Body of pancreas (tissue), 4 donors: ENCODE measurements at regions not wholly inside any gene's neighbourhood (a gene's known extent, or its start where the extent isn't known, plus 50 kb on each side); places are given as distances from the start of the nearest gene placed in this dataset.

Source experiments
- ATAC-seq: fragments of 150-250 bp; one replicate; pipeline ENCODE4 v1.9.1; 2016
- DNase-seq, 4 donors: peaks; one replicate each; pipeline ENCODE4 v3.0.0-alpha.2; 2019
- H3K27ac ChIP-seq, 4 donors: fragments of 200-600 bp; sonication (generic); 1 replicate in 3 of 4; 2 replicates in 1 of 4; pipeline versions ENCODE4 v1.5.1 to v1.6.1; 2016 to 2019; ENCODE audit warnings: mild to moderate bottlenecking in 1 of 4, mixed read lengths in 1 of 4, moderate library complexity in 1 of 4
- H3K27me3 ChIP-seq, 2 donors: fragments of 200-600 bp; sonication (generic); one replicate each; pipeline ENCODE4 v1.6.0; 2016; ENCODE audit warnings: mild to moderate bottlenecking in 1 of 2
- H3K36me3 ChIP-seq, 2 donors: fragments of 200-600 bp; sonication (generic); replicated peaks in 1 of 2; 2 replicates each; pipeline ENCODE4 v1.5.1; 2016; ENCODE audit warnings: low read depth in 2 of 2; ENCODE audit not compliant: insufficient read depth in 1 of 2
- H3K4me1 ChIP-seq: fragments of 200-600 bp; sonication (generic); one replicate; pipeline ENCODE4 v1.6.0; 2016
- H3K4me3 ChIP-seq, 2 donors: fragments of 200-600 bp; sonication (generic); 1 replicate in 1 of 2; 2 replicates in 1 of 2; pipeline ENCODE4 v1.5.1; 2016 to 2019
- H3K9me3 ChIP-seq, 3 donors: fragments of 200-600 bp; sonication (generic); 1 replicate in 2 of 3; 2 replicates in 1 of 3; pipeline ENCODE4 v1.5.1; 2016
- CTCF ChIP-seq, 7 experiments: fragments of 450-650 bp in 4 of 7; fragments of 200-600 bp in 3 of 7; sonication (generic) in 3 of 7; IDR thresholded peaks; one replicate each; pipeline ENCODE4 v1.5.1; 2016 to 2019; ENCODE audit warnings: antibody characterized with exemption in 7 of 7
- POLR2A ChIP-seq, 3 donors: fragments of 450-650 bp; IDR thresholded peaks; one replicate each; pipeline ENCODE4 v1.6.1; 2016; ENCODE audit warnings: antibody characterized with exemption in 3 of 3, mild to moderate bottlenecking in 2 of 3
- WGBS, 2 donors: methylation state at CpG; one replicate each; pipeline ENCODE4 v1.1.5; 2017; 5-methylcytosine and 5-hydroxymethylcytosine counted together
- intact Hi-C: fragments of 100-400 bp; cut with DNase I; formaldehyde crosslinking; loops from one replicate; pipeline ENCODE4 v1.15.1; 2023

DNA sequence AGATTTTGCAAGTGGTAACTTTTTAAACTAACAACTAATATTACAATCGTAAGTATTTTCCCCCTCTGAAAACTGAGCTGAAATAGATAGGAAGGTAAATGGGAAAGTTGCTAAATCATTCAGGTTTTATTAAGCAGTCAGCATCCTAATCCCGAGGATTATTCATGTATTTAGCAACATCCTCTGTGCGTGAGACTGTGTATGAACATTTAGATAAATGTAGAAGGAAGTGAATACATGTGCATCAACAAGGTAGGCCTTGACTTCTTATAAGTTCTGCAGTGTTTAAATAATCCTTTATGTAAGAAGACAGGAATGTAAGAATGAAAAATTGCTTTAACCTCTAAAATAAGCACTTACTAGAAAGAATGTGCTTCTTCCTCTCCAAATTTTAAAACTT is 745.9 kb upstream of the TENM4 start:
- 53 to 58% methylated on average over 3 of the region's 3 CpGs for WGBS, 2 donors
- H3K9me3 ChIP-seq, result no peaks in the 10 kb centered on the region
- no peak overlapping the region for H3K27ac ChIP-seq
- intact Hi-C loops, result no loop called here
- H3K4me3 ChIP-seq, result no peak overlapping the region
- DNase-seq (no peak), ATAC-seq (no peak)
- H3K4me1 ChIP-seq, result no peaks in the 10 kb centered on the region
- no peaks in the 10 kb centered on the region for H3K36me3 ChIP-seq
- no peak for TF ChIP-seq POLR2A (IDR thresholded peaks at IDR 0.05)
- TF ChIP-seq CTCF (IDR thresholded peaks at IDR 0.05), result no peak
- H3K27me3 ChIP-seq, result no peaks in the 10 kb centered on the region

GRCh38 chr11:80182901-80183300 is 742.1 kb upstream of the TENM4 start:
- DNase-seq, result no peak
- H3K9me3 ChIP-seq, result no peaks in the 10 kb centered on the region
- H3K4me1 ChIP-seq, result no peaks in the 10 kb centered on the region
- no peak overlapping the region for H3K4me3 ChIP-seq
- no peak for ATAC-seq
- TF ChIP-seq POLR2A (IDR thresholded peaks at IDR 0.05) (no peak), CTCF (IDR thresholded peaks at IDR 0.05) (no peak)
- H3K36me3 ChIP-seq, result no peaks in the 10 kb centered on the region
- 56 to 62% methylated on average over 3 of the region's 3 CpGs for whole genome bisulfite sequencing, 2 donors
- intact Hi-C loops, result no loop called here
- H3K27me3 ChIP-seq, result no peaks in the 10 kb centered on the region
- H3K27ac ChIP-seq, result no peak overlapping the region

- ATAC-seq, result no peak
- Histone ChIP-seq H3K27me3 (no peaks in the 10 kb centered on the region), H3K36me3 (no peaks in the 10 kb centered on the region), H3K4me3 (no peak overlapping the region), H3K4me1 (no peaks in the 10 kb centered on the region), H3K9me3 (peaks cover 0 to 6% (median 0%) of the 10 kb centered on the region in 3 donors), H3K27ac (no peak overlapping the region)
- 80 to 92% methylated on average over 3 of the region's 3 CpGs for WGBS, 2 donors
- DNase-seq, result no peak
- no peak for TF ChIP-seq CTCF (IDR thresholded peaks at IDR 0.05)
- TF ChIP-seq POLR2A (IDR thresholded peaks at IDR 0.05), result no peak
- intact Hi-C loops, result no loop called here
Observed at GRCh38 chr11:80173371-80174136, 732.7 kb upstream of the TENM4 start.

DNA sequence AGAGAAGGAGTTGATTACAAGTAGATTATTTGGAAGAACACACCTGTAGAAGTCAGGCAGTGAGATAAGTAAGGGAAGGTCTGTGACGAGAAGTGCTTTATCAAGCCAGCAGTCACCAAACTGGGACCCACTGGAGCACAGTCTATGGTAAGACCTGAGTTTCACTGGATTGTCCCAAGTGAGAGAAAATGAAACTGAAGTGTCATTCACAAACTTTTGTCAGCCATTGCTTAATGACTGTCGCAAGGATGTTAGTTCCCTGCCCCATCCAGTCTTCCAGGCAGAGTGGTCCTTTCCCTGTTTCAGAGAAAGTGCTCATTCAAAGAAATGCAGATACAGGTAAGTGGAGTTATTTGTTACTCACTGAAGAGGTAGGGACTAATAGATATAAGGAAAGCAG is 728.0 kb upstream of the TENM4 start:
- Histone ChIP-seq H3K4me3 (no peak overlapping the region), H3K9me3 (peaks cover 0 to 6% (median 0%) of the 10 kb centered on the region in 3 donors), H3K36me3 (no peaks in the 10 kb centered on the region), H3K27me3 (no peaks in the 10 kb centered on the region), H3K27ac (no peak overlapping the region), H3K4me1 (no peaks in the 10 kb centered on the region)
- intact Hi-C loops, result no loop called here
- ATAC-seq, result no peak
- no peak for TF ChIP-seq CTCF (IDR thresholded peaks at IDR 0.05)
- TF ChIP-seq POLR2A (IDR thresholded peaks at IDR 0.05), result no peak
- DNase-seq, result no peak
- 61 to 75% methylated on average over 2 of the region's 2 CpGs for WGBS, 2 donors

GRCh38 chr11:80167766-80168165 is 726.9 kb upstream of the TENM4 start:
- Histone ChIP-seq H3K27ac (no peak overlapping the region), H3K36me3 (no peaks in the 10 kb centered on the region), H3K9me3 (peaks cover 0 to 6% (median 0%) of the 10 kb centered on the region in 3 donors), H3K4me1 (no peaks in the 10 kb centered on the region), H3K27me3 (no peaks in the 10 kb centered on the region), H3K4me3 (no peak overlapping the region)
- intact Hi-C loops, result no loop called here
- DNase-seq, result no peak
- WGBS, 2 donors, result 49 to 63% methylated on average over 3 of the region's 3 CpGs
- ATAC-seq, result no peak
- TF ChIP-seq POLR2A (IDR thresholded peaks at IDR 0.05) (no peak), CTCF (IDR thresholded peaks at IDR 0.05) (no peak)
